Hematopoietic multipotent progenitor cell treated with erythropoietin and hydrocortisone succinate and interleukin-3 and kit ligand, for 6 days (in vitro differentiated cells): ENCODE measurements at regions not wholly inside any gene's neighbourhood (a gene's known extent, or its start where the extent isn't known, plus 50 kb on each side); places are given as distances from the start of the nearest gene placed in this dataset.

Experiments
- DNase-seq: peaks from one replicate; pipeline ENCODE4 v3.0.0-alpha.2; 2015

DNA sequence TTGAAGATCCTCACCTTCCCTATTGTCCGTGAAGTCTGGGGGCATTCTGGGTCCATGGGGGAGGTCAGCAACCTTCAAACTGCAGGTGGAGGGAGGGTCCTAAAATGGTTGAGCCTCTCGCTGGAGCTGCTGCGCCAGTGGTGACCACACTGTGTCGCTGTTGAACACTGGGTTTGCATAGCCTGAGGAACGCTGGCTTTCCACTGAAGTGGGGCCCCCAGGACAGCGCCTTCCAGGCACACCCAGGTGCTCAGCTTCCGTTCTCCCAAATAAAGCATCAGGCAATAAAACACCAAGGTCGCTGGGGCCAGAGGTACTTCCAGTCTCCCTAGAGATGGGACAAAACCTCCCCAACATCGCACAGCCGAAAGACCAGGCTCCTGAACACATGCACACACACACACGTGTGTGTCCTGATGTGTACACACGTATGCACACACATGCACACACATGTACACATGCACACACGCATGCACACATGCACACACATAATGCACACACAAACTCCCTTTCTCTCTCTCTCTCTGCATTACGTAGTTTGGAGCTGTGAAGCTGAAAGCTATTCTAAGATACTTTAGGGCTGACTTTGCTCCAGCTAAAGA is 120.6 kb downstream of the IRF8 start:
- DNase-seq = no peak

DNA sequence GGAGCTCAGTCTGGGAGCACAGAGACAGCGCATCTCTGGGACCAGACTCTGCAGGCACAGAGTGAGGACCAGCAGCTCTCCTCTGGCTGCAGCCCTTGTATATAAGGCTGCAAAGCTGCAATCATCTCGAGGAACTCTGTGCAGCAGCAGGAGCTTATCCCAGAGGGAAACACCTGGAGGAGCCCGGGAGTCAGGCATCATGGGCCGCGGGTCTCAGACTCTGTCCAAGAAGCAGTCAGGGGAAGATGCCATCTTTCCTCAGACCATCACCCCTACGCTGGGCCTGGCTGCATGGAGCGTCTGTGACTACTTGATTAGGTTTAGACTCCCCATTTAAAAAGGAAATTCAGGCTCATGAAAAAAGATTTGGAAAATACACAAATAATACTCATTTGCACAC is 122.0 kb downstream of the IRF8 start:
- DNase-seq = no peak

DNA sequence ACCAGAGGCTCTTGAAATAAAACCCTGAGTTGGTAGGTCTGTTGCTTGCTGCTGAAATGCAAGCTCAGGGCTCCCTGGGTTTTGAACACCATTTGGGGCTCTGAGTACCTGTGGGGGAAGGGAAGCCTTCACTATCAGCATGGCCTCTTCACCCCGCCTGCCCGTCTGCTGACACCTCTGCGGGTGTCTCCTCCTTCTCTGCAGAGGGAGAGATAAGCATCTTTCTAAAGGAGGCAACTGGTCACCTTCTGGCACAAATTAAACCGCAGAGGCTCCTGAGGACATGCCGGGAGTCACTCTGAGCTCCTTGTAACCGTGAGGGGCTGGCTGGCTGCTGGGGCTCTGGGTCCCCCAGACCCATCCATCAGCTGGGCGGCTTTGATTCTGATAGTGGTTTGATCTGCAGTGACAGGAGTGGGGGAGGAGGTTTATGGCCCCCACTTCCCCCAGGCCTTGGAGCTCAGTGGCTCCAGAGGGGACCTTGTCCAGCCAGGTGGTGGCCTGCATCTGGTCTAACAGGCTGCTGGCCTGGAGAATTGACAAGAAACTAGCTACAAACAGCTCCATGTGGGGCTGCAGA is 123.5 kb downstream of the IRF8 start:
- DNase-seq = no peak

DNA sequence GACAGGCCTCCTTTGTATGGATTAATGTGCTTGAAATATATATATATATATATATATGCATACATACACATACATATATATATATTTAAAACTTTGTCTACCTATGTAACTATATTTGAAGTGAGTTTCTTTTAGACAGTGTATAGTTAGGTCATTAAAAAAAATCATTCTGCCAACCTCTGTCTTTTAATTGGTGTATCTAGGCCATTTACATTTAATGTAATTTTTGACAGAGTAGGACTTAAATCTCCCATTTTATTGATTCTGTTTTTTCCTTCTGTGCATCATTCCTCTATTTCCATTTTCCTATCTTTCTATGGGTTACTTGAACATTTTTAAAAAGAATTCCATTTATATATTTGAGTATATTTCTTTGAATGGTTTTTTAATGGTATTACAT is 125.2 kb downstream of the IRF8 start:
- no peak for DNase-seq

DNA sequence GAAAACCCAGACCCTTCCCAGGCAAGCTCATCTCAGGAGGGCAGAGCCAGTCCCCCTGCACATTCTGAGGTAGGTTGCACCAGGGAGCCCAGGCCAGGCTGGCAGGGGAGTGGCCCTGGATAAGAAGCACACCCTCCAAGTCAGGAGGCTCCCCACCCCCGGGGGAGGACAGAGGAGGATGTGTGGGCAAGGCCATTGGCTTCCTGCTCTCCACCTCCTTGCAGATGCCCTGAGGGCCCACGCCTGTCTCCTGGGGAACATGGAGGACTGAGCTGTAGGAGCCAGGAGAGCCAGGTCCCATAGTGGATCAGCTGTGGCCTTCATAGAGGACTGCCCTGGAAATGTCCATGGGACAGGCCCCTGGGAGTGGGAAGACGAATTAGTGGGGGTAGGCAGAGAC is 126.7 kb downstream of the IRF8 start:
- DNase-seq = no peak

DNA sequence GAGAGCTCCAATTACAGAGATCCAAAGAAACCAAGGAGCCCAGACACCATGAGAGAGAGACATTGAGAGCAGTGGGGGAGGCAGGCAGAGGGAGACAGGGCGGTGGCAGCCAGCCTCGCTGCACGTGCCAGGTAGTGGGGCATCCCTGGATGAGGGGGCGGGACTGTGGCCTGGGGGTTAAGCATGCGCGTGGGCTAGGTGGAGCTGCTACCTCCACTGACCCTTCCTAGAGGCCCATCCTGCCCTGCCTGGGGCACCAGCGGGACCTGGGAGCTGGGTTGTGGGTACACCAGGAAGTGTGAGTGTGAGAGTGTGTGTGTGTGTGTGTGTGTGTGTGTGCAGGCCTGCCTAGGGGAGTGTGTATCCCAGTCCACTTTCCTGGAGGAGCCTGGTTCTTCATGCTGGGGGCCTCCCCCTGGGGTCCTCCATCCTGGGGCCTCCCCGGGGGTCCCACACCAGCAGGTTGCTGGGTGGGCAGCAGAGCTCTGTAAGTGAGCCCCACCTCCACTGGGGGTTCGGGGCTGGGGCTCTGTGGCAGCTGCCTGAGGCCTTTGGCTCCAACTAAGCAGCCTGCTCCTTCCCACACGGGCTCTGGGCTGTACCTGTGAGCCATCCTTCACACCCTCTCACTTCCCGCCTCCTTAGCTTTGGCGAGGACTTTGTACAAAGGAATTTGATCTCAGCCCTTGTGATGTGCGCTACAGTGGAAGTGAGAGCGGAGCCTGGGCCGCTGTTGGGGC is 127.4 kb downstream of the IRF8 start:
- no peak for DNase-seq

DNA sequence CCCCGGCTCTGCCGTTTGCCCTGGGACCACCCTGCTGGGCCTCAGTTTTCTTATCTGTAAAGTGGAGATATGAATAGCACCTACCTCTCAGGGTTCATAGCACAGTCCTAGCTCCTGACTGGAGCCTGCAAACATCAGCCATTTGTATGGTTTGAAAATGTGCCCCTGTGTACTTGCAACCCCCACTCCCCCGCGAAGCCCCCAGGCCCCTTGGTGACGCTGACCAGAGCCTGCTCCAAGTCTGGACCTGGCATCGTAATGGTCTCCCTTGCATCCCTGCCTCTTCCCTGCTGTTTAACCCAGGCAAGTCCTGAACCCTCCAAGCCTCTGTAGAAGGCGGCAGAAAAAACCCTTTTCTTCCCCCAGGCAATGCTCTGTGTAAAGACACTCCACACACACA is 128.0 kb downstream of the IRF8 start:
- DNase-seq = no peak

DNA sequence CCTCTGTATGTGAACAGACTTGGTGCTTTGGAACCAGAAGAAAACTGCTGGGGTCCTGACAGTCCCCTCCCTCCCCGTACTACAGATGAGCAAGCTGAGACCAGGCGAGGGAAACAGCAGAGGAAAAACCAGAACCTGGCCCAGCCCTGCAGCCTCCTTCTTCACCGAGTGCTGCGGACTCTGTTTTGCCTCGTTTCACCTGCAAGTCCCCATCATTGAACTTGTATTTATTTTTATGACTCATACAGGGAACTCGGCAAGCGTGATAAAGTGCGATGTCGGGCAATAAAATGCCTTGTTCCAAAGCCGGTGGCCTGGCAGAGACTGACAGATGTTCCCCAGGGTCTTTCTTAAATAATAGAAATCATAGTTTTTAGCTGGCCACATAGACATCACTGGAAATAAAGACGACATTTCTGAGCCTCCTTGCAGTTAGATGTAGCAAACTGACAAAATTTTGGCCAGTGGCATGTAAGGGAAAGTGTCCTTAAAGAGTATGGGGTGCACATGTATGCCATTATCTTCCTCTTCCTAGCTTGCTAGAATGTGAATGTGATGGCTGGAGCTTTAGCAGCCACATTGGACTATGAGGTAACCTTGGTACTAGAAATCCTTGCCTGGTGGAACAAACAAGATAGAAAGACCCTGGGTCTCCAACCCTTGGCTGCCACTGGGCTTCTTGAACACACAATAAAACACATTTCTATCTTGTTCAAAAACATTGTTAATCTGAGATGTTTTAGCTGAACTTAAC is 128.6 kb downstream of the IRF8 start:
- DNase-seq = no peak

DNA sequence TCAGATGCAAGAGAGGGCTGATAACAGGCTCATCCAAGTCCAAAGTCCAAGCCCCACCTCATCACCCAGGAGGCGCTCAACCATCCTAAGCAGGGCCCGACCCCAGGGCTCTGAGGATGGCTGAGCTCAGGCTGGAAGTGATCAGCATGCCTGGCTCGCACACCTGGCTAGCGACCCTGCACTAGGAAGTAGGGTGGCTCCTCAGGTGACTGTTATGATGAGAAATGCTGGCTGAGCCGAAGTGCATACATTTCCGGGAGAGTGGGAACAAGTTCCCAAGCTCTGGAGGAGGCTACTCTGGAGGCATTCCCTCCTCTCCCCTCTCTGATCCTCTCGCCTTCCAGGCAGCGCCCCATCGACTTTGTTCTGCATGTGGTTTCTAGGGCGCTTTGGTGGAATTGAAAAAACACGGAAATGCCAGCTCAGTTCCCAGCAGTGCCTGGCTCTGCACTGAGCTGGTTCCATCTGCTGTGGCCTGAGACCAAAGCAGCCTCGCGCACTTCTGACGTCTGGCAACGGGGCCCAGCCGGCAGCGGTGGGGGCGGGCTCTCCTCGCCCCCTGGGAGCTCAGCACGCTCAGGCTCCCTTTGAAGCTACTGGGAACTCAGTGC is 130.3 kb downstream of the IRF8 start:
- DNase-seq = no peak

DNA sequence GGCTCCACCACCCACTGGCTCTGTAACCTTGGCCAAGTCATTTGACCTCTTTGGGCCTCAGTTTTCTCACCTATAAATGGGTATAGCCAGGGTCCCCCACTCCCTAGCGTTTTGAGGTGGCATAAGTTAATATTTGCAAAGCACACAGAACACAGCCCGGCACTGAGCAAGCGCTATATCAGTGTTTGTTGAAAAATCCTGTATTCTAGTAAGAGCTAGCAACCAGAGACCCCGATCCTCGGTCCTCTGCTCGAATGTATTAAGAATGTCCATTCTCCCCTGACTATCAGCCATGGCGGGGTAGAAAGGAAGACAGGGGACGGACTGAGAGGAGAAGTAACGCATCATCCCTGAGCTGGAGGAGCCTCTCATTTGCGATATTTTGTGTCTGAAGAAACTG is 131.2 kb downstream of the IRF8 start:
- no peak for DNase-seq

DNA sequence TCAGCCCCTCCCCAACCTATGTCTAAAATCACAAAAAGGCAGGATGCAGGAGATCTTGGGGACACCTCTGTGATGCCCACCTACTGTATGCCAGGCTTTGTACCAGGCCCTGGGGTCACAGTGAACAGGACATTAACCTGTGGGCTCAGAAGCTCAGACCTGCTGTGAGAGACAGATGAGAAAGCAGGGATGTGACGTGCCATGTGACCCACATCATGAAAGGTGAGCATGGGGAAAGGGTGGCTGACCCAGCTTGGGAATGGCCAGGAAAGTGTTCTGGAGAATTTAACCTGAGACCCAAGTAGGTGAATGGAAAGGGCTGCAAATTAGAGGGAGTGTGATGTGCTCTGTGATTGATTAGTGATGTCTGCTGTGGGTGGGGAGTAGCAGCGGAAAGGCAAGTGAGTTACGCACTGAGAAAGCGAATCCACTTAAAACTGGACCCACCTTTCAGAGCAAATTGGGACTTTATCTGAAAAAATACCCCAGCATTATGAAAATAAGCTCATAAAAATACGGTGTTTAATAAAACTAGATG is 132.2 kb downstream of the IRF8 start:
- DNase-seq = no peak

DNA sequence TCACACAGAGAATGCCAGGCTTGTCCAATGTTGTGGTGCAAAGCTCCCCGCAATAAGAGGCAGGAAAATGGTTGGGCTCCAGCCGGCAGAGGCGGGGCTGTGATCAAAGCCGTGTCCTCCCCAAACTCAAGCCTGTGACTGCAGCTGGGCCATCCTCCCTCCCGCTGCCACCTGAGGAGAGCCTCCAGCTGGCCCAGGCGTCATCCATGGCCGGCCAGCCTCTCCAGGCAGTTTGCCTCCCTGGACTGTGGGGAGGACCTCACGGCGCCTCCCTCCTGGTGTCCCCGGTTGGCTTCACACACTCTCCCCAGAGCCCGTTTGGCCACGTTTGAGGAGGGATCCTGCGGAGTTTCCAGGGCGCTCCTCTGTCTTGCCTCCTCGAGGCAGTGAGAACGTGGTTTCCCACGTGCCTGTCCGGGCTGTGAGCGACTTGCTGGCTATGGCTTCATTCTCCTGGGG is 134.1 kb downstream of the IRF8 start:
- no peak for DNase-seq

DNA sequence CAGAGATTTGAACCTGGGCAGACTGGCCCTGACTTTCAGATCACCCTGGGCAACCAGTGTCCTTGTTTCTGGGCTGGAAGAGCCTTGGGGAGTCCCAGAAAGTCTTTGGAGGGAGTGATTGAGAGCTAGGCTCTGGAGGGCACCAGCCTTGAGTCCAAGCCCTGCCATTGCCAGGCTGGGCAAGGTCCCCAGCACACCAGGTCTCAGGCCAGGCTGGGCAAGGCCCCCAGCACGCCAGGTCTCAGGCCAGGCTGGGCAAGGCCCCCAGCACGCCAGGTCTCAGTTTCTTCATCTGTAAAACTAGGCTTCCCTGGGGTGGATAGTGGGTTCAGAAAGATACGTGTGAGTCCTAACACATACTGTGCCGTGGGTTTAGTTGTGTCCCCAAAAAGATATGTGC is 135.0 kb downstream of the IRF8 start:
- DNase-seq = no peak

DNA sequence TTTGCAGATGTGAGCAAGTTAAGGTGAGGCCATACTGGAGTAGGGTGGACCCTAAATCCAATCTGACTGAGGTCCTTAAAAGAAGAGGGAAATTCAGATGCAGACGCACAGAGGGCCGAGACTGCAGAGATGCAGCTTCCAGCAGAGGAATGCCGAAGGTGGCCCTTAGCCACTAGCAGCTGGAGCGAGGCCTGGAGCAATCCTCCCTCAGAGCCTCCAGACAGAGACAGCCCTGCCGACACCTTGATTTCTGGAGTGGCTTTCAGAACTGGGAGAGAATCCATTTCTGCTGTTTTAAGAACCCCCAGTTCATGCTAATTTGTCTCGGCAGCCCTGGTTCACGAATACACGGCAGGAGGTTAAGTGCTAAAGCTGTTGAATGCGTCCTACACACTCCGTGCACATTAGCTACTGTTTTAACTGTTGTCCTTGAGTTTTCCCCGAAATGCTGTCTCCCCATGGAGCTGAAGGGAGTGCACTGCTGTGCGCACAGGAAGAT is 135.5 kb downstream of the IRF8 start:
- no peak for DNase-seq

DNA sequence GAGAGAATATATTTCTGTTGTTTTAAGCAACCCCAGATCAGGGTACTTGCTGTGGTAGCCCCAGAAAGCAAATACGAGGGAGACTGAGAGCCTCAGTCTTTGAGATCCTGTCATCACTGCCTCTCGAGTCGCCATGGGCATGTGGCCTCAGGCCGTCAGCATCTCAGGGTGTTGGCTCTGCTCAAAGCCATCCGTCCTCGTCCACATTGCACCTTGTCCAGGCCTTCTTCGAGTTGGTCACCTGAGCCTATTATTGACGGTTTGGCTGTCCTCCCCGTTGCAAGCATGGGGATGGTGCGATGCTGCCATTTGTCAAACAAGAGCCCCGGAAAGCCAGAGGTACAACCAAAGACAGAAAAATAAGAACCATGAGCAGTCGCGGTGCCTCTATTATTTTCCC is 136.9 kb downstream of the IRF8 start:
- DNase-seq = no peak

DNA sequence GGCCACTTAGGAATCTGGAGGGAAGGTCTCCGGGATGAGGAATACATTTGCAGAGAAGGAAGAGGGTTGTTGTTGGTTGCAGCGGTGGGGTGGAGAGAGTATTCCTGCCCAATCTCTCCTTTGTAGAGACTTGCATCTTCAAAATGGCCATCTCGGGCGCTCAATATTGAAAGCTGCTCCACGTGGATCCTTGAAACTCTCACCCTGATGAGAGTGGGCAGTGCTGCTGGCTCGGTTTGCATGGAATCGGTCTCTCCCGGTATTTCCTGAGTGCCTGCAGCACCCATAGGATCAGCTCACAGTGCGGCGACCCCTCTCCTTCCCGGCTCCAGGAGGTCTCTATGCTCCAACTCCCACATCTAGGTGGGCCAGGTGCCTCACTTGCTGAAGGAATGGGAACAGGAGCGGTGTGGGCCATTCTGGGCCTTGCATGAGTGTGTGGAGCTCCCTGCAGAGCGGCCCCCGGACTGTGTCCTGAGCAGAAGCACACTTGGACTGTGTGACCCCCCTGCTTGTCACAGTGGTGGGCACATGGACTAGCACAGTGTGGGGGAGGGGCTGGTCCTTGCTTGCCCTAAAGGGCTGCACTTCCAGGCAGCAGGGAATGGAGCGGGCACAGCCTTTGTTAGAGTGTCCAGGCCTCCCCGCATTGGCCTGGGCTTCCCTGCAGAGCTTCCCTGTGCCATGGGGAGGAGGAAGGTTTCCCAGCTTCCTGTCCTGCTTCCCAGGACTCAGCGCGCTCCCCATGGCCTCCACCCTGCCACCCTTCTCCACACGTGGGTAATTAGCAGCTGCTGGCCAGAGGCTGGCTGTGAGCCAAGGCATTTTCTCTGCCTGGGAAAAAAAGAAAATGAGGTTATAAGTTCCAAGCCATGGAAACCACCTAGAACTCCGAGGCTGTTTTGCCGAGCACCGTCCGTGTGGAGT is 139.3 kb downstream of the IRF8 start:
- DNase-seq = no peak

DNA sequence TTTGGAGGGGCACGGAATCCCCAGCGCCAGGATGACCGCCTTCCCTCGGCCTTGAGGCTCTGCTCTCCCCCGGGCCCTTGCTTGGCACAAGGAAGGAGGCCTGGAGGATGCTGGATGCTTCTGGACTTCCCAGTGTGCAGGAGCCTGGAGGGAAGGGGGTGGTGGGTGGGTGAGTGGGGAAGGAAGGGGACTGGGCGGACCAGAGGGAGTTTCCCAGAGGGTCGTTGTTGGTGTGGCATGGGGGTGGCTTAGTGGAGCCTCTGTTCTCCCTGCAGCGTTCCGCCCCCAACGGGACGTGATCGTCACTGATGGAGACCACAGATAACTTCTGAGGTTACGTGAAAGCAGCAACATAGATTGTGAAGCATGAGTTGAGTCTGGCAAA is 140.0 kb downstream of the IRF8 start:
- DNase-seq = peak; percentile 34

DNA sequence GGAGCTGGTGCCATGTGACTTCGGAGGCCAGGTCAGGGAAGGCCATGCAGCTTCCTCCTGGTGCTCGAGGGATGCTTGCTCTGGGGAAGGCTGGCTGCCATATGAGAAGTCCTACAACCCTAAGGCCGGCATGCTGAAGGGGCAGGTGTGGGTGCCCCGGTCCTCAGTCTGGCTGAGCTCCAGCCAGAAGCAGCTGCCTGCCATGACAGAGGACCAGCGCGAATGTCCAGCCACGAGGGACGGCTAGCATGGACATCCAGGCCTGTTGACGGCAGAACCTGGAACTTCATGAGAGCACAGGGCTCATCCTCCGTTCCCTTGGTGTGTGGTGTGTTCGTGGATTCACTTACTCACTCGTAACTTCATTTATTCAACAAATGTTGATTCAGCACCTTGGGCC is 140.6 kb downstream of the IRF8 start:
- no peak for DNase-seq

DNA sequence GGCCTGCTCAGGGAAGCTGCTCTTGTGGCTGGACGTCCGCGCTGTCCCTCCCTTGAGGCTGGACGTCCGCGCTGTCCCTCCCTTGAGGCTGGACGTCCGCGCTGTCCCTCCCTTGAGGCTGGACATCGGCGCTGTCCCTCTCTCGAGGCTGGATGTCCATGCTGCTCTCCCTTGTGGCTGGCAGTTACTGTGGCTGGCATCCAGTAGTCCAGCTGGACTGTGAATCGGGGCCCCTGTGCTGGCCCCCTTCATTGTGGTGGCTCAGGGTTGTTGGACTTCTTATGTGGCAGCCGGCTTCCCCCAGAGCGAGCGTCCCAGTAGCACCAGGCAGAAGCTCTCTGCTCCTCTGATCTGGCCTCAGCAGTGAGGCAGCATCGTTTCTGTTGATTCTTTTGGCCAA is 141.5 kb downstream of the IRF8 start:
- DNase-seq = no peak

DNA sequence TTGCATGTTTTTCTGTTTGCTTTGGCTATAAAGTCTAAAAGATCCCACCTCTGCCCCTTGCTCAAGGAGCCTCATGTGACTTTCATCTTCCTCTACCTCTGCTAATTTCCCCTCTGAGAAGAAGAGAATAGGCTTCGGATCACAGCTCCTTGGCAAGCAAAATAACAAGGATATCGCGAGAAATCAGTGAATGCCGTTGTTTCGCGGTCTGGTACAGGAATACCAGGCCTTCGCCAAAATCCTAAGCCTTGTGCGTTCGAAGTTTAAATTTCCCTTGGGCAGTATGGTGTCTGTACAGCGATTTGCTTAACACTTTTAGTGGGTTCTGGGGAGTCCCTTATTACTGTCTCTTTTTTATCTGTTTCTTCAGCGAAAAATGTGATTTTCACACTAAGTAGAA is 142.3 kb downstream of the IRF8 start:
- DNase-seq = no peak

DNA sequence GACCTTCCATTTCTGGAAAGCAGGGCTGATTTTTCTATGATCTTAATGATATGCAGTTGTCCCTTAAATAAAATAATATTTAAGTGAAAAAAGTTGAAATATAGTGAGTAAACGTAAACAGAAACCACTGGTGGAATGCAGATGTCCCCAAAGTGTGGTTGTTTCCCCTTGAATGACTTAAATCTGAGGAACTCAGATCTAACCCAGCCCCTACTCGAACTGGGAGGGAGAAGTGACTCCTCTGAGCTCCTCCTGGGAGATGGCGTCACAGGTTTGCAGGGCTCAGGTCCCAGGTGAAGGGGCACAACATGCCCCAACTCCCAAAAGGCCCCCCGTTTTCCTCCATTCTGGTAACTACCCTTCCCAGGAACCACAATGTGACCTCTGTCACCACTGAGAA is 142.8 kb downstream of the IRF8 start:
- DNase-seq = no peak

DNA sequence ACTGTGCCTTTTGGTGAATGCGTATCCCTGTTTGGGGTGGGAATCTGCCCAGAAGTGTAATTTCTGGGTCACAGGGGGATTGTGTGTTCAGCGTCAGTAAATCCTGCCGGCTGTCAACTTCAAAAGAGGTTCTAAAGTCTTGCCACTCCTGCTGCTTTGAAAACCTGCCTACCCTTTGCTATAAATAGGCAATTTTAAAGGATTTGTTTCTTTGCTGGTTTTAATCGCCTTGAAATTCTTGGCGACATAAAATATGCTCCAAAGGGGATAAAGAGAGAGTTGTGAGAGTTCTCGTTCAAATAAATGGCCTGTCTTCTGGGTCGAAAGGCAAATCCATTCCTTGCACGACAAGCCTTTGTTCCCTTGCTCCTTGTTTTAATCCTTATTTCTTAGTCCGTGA is 143.4 kb downstream of the IRF8 start:
- no peak for DNase-seq
